H1 (cell line): ENCODE measurements at regions not wholly inside any gene's neighbourhood (a gene's known extent, or its start where the extent isn't known, plus 50 kb on each side); places are given as distances from the start of the nearest gene placed in this dataset.

Experiments used
- GTF2F1 ChIP-seq: IDR thresholded peaks from 2 replicates; pipeline ENCODE4 v1.6.1; 2012; ENCODE audit warnings: low read depth, low read length, improper control_type of control experiment, borderline replicate concordance
- POLR2AphosphoS5 ChIP-seq: IDR thresholded peaks from 2 replicates; pipeline ENCODE4 v1.6.1; 2011; ENCODE audit warnings: low read depth, low read length
- SAP30 ChIP-seq: fragments of 300-600 bp; sonication (generic); IDR thresholded peaks from 2 replicates; pipeline ENCODE4 v1.7.1; 2012; ENCODE audit warnings: low read length, moderate library complexity, mild to moderate bottlenecking, inconsistent platforms; ENCODE audit not compliant: insufficient read depth, insufficient replicate concordance
- SP1 ChIP-seq: IDR thresholded peaks from 2 replicates; pipeline ENCODE4 v1.6.1; 2011; ENCODE audit warnings: low read depth, low read length
- SRF ChIP-seq: IDR thresholded peaks from 2 replicates; pipeline ENCODE4 v1.6.1; 2011; ENCODE audit warnings: mild to moderate bottlenecking, low read depth, low read length, moderate library complexity

DNA sequence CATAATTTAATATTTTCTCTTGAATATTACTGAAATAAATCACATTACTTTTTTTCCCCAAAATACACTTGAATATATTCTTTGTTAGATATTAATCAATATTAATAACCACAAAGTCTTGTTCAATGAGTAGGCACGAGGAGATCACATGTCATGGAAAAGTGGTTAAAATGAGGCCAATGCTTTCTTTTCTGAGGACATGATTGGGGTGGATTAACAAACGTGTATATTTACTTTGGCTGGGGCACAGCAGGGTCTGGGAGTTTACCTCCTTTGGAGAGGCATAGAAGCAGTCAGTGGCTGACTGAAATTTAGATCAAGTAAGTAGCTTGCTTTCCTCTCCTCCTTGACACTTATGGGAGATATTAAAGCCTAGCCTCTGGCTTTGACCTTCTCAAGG is 664.3 kb upstream of the B3GALT2 start (continued):
- no peak for TF ChIP-seq POLR2AphosphoS5
- TF ChIP-seq SP1, result no peak
- TF ChIP-seq SRF, result no peak
- TF ChIP-seq SAP30, result no peak
- TF ChIP-seq GTF2F1, result no peak
